ENCODE measurements at regions not wholly inside any gene's neighbourhood (a gene's known extent, or its start where the extent isn't known, plus 50 kb on each side); places are given as distances from the start of the nearest gene placed in this dataset.

DNA sequence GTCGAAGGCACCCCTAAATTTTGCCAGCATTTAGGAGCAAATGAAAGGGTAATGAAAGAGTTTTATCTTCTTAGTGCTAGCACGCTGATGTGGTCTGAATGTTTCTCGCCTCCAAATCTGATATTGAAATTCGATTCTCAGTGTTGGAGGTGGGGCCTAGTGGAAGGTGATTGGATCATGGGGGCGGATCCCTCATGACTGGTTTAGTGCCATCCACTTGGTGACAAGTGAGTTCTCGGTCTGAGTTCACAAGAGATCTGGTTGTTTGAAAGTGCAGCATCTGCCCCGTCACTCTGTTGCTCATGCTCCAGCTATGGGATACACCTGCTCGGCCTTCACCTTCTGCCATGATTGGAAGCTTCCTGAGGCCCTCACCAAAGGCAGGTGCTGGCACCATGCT lies 75.1 kb upstream of the ZBTB40 start:
- no peak for DNase-seq (ENCODE audit: low spot score)

DNA sequence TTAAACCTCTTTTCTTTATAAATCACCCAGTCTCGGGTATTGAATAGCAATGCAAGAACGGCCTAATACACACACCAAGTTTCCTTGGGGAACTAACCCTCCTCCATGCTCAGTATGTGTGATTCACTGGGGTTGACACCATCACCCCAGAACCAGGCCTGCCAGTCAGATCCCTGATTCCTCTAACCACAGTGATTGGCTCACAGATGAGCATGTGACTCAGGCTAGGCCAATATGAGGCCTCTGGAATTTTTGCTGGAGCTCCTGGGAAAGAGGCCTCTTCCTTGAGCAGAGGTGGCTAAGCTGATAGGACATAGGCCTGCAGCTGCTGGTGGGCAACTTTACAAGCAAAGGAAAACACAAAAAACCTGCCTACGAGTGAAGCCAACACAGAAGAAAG lies 74.7 kb upstream of the ZBTB40 start:
- DNase-seq (ENCODE audit: low spot score): no peak

DNA sequence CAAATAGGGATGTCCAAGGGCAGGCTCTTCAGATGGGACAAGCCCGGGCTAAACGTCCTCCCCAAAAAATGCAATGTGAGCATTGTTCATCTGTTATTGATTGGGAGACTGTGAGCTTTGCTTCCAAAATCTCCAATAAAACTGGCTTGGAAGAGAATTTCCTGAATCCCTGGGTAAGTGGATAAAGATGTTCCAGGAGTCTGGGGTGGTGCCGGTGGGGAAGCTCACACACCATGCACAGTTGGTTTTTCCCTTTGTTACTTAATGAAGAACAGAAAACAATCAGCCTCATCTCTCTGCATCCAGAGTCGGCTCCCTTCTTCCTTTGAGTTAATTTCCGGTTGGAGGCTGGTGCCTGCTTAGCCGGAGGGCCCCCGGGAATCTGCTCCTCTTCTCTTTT lies 72.1 kb upstream of the ZBTB40 start:
- DNase-seq (ENCODE audit: low spot score): no peak

DNA sequence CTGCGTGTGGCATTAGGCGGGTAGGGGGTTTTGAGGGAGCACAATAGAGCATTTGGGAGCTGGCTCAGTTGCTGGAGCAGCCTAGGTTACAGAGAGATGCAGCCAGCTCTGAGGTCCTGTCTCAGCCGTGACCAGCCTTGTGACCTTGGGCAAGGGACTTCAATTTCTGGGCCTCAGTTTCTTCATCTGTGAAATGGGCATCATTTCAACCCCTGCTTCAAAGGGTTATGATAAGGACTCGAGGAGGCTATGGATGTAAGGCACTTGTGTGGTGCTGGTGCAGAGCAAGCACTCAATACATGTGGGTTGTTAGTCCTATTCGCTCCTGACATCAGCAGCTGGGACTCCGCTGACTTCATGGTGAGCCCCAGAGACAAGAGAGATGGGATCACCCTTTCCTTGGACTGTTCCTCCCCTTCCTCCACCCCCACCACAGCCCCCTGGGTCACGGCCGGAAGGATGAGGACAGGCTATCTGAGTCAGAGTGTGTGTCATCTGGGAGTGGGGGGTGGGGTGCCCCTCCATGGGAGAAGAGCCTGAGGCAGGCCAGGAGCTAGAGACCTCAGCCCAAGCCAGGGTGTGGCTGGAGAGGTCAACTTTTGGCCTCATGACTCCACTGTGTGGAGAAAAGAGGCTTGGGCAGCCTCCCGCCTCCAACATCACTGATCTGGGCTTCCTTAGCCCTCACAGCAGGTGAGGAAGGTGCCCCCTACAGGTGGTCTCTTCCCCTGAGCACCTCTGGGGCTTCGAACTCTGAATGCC lies 71.4 kb upstream of the ZBTB40 start:
- no peak for DNase-seq (ENCODE audit: low spot score)

DNA sequence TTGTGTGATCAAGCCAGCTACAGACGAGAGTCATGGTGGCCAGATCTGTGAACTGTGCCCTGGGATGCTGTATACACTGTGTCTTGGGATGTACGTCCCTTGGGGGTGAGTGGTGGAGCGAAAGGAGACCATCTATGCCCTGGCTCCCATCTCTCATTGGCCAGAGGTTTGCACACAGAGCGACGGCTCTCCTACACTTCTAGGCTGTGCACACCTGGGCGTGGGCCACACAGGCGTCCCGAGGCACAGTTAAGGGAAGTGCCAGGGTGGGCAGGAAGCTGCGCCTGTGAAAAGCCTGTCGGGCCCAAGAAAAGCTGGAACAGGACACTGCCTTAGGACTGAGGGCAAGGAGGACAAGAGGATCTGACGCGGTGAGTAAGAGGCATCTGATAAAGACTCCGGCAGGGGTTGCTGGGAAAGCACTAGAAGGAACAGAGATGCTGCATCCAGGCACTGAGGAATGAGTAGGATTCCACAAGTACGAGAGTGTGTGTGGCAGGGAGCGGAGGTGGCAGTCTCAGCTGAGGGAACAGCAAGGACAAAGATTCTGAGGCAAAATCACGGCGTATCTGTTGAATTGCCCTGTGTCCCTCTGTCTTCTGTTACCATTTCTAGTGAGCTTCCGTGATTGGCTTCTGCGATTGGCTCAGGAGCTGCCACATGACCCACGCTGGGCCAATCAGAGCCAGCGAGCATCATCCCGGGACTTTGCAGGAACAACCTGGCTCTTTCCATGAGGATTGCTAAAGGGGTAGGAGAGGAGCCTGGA lies 67.9 kb upstream of the ZBTB40 start:
- no peak for DNase-seq (ENCODE audit: low spot score)

DNA sequence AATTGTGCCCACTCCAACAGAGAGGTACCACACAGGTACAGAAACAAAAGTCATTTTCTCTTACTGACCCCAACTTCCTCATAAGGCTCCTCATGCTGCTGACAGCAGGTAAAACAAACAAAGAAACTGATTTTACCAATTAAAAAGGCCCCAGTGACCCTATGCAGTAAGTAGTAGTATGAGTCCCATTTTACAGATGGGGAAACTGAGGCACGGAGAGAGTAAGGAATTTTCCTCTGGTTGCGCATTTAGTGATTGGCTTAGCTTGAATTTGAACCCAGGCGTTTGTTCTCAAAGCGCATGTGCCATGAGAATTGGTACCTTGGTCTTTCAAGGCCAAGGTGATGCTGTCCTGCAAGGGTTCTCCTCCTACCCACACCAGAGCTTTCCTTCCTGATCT lies 66.1 kb upstream of the ZBTB40 start:
- DNase-seq (ENCODE audit: low spot score): no peak

DNA sequence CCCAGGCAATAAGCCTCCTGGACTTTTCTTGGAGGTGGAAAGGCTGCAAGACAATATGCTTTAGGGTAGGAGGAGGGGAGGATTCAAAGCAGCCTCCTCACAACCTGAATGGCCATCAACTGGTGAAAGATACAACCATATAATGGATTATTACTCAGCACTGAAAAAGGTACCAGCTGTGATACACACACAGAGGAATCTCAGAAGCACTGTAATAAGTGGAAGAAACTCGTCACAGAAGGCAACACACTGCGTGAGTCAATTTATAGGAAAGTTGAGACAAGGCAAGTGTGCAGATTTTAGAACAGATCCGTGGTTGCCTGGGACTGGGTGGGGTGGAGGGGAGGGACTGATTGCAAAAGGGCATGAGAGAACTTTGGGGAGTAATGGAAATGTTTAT lies 64.9 kb upstream of the ZBTB40 start:
- DNase-seq (ENCODE audit: low spot score): no peak

DNA sequence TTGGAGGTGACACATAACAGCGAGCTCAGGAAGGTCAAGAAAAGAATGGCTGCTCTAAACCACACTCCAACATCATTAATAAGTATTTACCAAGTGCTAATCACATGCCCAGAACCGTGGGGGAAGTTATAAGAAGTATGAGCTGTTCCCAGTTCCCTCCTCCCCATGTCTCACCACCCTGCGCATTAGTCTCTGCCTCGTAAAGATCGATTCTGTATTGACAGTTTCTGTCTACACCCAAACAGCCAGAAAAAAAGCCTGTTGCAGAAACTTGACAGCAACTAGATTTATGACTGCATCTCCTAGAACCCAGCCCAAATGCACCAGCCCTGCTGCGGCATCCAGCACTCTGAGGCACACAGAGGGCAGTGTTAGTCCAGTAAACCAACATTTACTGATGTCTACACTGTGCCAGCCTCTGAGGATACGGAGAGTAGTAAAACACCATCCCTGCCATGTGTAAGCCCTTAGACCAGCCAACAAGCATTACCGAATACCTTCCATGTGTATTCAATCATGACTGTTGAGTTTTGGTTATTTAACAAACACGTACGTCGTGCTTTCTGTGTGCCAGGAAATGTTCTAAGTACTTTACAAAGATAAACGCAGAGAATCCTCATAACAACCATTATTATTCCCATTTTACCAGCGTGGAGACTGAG lies 63.6 kb upstream of the ZBTB40 start:
- no peak for DNase-seq (ENCODE audit: low spot score)

DNA sequence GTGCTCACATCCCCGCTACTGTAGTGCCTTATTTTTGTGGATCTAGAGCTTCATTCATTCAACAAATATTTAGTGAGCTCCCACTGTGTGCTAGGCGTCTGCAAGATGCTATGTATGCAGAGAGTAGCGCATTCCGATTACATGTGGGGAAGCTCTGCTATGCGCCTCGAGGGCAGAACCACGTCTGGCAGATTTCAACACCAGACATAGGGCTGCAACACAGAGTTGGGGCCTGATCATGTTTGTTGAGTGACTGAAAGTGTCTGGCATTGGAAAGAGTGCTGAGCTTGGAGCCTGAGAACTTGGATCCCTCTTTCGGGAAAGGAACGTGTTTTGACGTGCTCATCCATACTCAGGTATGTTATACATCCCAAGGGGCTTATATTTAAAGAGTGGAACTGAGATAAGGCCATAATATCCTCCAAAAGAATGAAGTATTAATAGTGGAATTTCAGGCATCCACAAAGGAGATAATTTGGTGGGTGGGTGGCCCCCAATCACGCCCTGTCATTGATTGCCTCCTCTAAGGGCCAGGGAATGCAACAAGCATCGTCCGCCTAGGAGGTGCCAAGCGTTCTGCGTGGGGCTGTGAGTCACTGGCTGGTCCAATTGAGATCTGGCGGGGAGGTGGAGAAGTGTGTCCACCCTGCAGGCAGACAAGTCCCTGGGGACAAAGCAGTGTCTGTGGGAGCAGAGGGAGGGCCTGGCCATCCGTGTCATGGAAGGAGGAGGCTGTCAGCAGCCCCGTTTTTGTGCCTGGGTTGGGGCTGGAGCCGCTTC lies 62.8 kb upstream of the ZBTB40 start:
- no peak for DNase-seq (ENCODE audit: low spot score)

DNA sequence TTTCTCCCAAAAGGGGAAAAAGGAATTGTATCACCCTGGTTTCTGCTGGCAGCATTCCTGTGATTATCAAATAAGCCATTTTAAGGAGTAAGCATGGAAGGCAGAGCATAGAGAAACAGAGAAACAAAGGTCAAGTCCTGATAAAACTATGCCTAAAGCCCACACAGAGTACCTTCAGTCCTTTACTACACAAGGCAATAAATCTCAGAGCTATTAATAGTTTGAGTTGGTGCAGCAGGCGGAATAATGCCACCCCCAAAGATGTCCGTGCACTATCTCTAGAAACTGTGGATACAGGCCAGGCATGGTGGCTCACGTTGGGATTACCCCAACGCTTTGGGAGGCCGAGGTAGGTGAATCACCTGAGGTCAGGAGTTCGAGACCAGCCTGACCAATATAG lies 58.1 kb upstream of the ZBTB40 start:
- DNase-seq (ENCODE audit: low spot score): no peak

DNA sequence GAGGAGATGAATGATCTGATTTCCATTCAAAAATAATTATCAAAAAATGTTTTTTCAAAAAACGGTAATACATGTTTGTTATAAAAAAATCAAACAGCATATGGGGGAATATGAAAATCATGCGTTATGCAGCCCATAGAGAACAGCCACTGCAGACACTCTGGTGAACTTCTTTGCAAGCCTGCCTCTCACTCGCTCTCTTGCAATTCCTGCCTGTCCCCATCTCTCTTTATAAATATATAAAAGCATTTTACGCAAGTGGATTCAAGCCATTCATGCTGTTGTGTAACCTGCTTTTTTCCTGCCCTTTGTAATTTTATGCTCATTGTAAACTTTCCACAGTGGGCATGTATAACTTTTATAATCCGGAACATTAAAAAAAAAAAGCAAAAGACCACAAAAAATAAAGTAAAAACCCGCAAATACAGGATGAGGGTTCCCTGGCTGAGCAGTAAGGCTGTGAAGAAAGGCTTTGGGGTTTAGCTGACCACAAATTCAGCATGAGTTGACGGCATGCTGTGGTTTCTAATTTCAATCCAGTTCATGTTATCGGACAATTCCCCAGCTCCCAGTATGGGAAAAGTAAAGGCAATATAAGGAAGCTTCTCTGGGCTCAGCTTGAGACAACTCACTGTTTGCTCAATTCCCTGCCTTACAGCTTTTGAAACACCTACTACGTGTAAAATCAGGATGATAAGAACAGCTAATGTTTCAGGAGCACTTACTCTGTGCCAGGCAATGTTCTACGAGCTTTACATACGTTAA lies 52.8 kb upstream of the ZBTB40 start:
- no peak for DNase-seq (ENCODE audit: low spot score)

DNA sequence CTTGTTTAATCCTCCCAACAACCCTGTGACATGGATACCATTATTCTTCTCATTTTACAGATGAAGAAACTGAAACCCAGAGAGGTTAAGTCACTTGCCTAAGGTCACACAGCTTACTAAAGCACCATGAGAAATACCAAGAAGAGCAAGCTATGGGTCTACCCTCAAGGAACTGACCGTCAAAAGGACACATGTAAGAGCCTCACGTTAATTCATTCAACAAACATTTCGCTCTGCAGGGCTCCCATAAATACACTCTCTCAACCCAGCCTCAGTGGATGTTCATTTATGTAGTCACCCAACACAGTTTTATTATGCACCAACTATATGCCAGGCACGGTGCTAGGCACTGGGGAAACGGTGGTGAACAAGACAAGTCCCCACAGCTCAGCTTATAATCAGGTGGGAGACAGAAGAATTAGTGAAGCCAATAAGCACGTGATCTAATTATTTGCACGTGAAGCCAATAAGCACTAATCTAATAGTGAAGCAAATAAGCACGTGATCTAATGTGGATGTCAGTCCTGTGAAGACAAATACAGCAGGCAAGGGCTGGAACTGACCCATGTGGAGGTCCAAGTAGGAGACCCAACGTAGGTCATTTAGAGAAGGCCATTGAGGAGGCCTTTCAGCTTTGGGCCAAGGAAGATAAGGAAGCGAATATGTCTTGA lies 52.1 kb upstream of the ZBTB40 start:
- DNase-seq (ENCODE audit: low spot score): no peak
